Mesendoderm (in vitro differentiated cells): ENCODE measurements at regions not wholly inside any gene's neighbourhood (a gene's known extent, or its start where the extent isn't known, plus 50 kb on each side); places are given as distances from the start of the nearest gene placed in this dataset.

ENCODE experiments used
- DNase-seq: peaks from one replicate; pipeline ENCODE4 v3.0.0; 2013
- H2AK5ac ChIP-seq: 2 replicates; pipeline ENCODE4 v1.6.1; 2013; ENCODE audit warnings: low read length, inconsistent platforms
- H2BK120ac ChIP-seq: 2 replicates; pipeline ENCODE4 v1.6.1; 2013; ENCODE audit warnings: low read depth, mild to moderate bottlenecking, low read length, moderate library complexity, mixed read lengths
- H2BK15ac ChIP-seq: replicated peaks from 2 replicates; pipeline ENCODE4 v1.6.1; 2013; ENCODE audit warnings: low read depth, mild to moderate bottlenecking, moderate library complexity
- H2BK5ac ChIP-seq: 2 replicates; pipeline ENCODE4 v1.6.1; 2013; ENCODE audit warnings: low read length, inconsistent platforms
- H3K18ac ChIP-seq: 2 replicates; pipeline ENCODE4 v1.6.1; 2013; ENCODE audit warnings: mild to moderate bottlenecking, low read length, mixed read lengths
- H3K23ac ChIP-seq: one replicate; pipeline ENCODE4 v1.6.1; 2013; ENCODE audit warnings: low read length
- H3K27ac ChIP-seq: 2 replicates; pipeline ENCODE4 v1.5.1; 2013; ENCODE audit warnings: low read depth, mild to moderate bottlenecking, inconsistent platforms, low read length, moderate library complexity
- H3K27me3 ChIP-seq: 2 replicates; pipeline ENCODE4 v1.6.1; 2013; ENCODE audit warnings: low read length, control low read depth, mild to moderate bottlenecking, inconsistent platforms; ENCODE audit not compliant: insufficient read depth, poor library complexity
- H3K36me3 ChIP-seq: 2 replicates; pipeline ENCODE4 v1.6.1; 2013; ENCODE audit warnings: low read length, inconsistent platforms; ENCODE audit not compliant: control insufficient read depth, insufficient read depth
- H3K4ac ChIP-seq: one replicate; pipeline ENCODE4 v1.6.1; 2013; ENCODE audit warnings: low read depth, mild to moderate bottlenecking, low read length, moderate library complexity
- H3K4me1 ChIP-seq: 2 replicates; pipeline ENCODE4 v1.6.1; 2013; ENCODE audit warnings: low read depth, low read length, inconsistent platforms; ENCODE audit not compliant: control insufficient read depth
- H3K4me2 ChIP-seq: 2 replicates; pipeline ENCODE4 v1.6.1; 2013; ENCODE audit warnings: low read length
- H3K4me3 ChIP-seq: 2 replicates; pipeline ENCODE4 v1.5.1; 2013; ENCODE audit warnings: mild to moderate bottlenecking, low read length
- H3K56ac ChIP-seq: one replicate; pipeline ENCODE4 v1.6.1; 2013; ENCODE audit warnings: low read length
- H3K79me1 ChIP-seq: 2 replicates; pipeline ENCODE4 v1.6.1; 2013; ENCODE audit warnings: low read length, inconsistent platforms
- H3K79me2 ChIP-seq: 2 replicates; pipeline ENCODE4 v1.6.1; 2013; ENCODE audit warnings: mild to moderate bottlenecking, low read length; ENCODE audit not compliant: control insufficient read depth, insufficient read depth
- H3K9ac ChIP-seq: 2 replicates; pipeline ENCODE4 v1.6.1; 2013; ENCODE audit warnings: low read length, inconsistent platforms
- H4K5ac ChIP-seq: one replicate; pipeline ENCODE4 v1.6.1; 2013; ENCODE audit warnings: low read length
- H4K8ac ChIP-seq: one replicate; pipeline ENCODE4 v1.6.1; 2013; ENCODE audit warnings: low read depth, mild to moderate bottlenecking, control low read depth, low read length, moderate library complexity
- WGBS: extraction: QIAGEN DNeasy Blood & Tissue Kit; methylation state at CpG from one replicate; pipeline ENCODE4 v1.1.7; 2013; ENCODE audit warnings: low lambda C conversion rate, missing lambda C conversion rate; ENCODE audit not compliant: insufficient coverage; ENCODE audit errors: extremely low coverage; 5-methylcytosine and 5-hydroxymethylcytosine counted together

DNA sequence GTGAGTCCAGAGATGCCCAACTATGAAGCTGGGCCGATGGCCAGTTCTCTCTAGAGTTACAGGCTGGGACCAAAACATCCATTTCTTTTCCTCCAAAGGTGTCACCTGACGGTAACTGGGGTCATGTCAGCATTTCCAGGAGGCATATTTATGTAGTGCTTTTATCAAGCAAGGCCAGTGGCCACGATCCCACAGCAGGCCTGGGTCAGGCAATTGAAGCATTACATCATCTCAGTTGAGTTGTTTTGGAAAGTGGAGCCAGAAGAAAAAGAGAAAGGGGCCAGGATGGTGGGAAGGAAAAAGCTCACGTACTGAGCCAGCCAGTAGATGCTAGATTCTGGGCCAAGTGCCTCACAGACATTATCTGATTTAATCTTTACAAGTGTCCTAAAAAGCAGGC is 73.9 kb upstream of the BRINP1 start:
- no peak overlapping the region for H3K18ac ChIP-seq
- no peak overlapping the region for H3K4me2 ChIP-seq
- WGBS: no CpG with 5 or more reads among the region's 4 CpGs
- H3K36me3 ChIP-seq: no peaks in the 10 kb centered on the region
- no peak overlapping the region for H2BK5ac ChIP-seq
- H3K27ac ChIP-seq: no peak overlapping the region
- no peak overlapping the region for H3K4ac ChIP-seq
- no peak for DNase-seq
- H3K27me3 ChIP-seq: no peaks in the 10 kb centered on the region
- no peak overlapping the region for H2BK120ac ChIP-seq
- no peak overlapping the region for H2BK15ac ChIP-seq
- H3K79me1 ChIP-seq: no peaks in the 10 kb centered on the region
- H3K23ac ChIP-seq: no peak overlapping the region
- H3K56ac ChIP-seq: no peak overlapping the region
- no peak overlapping the region for H3K9ac ChIP-seq
- no peak overlapping the region for H4K5ac ChIP-seq
- H3K4me1 ChIP-seq: no peaks in the 10 kb centered on the region
- H2AK5ac ChIP-seq: no peak overlapping the region
- H4K8ac ChIP-seq: no peak overlapping the region
- no peak overlapping the region for H3K4me3 ChIP-seq
- no peaks in the 10 kb centered on the region for H3K79me2 ChIP-seq

DNA sequence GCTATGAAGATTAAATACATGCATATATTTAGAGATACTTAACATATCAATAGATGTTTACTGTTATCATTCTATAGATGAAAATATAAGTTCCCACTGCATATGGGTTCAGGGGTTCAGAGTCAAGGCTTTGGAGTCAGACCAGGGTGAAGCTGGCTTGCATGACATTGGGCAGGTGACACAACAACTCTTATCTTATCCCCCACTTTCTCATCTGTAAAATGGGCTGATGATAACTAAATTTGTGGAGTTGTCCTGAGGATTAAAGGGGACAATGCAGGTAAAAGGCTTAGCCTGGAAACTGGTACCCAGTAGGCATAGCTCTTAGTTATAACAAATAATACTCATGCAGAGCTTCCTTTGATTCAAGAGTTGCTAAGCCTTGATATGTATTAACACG is 72.6 kb upstream of the BRINP1 start:
- no peaks in the 10 kb centered on the region for H3K36me3 ChIP-seq
- no peak overlapping the region for H3K56ac ChIP-seq

DNA sequence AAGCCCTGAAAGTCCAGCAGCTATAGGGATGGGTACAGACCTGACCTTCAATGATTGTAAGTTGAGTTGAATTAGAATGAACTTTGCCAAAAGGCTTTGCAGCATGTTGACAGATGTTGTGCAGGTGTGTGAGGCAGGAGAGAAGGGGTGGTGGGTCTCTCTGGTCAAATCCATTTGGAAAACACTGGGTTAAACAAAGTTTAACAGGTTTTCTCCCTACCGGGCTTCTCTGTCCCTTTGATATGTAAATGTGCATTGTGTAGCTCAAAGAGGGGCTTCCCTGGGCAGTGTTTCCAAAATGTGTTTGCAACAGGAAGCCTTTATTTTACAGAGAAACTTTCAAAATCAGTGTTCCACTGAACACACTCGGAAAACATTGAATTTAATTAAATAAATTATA is 72.1 kb upstream of the BRINP1 start:
- Histone ChIP-seq H3K27me3 (no peaks in the 10 kb centered on the region), H2BK15ac (no peak overlapping the region), H3K79me2 (no peaks in the 10 kb centered on the region), H3K18ac (no peak overlapping the region), H4K5ac (no peak overlapping the region), H3K79me1 (no peaks in the 10 kb centered on the region), H4K8ac (no peak overlapping the region), H3K4me2 (no peak overlapping the region), H3K4ac (no peak overlapping the region), H2AK5ac (no peak overlapping the region), H3K36me3 (no peaks in the 10 kb centered on the region), H2BK120ac (no peak overlapping the region), H3K56ac (no peak overlapping the region), H3K9ac (no peak overlapping the region), H3K4me1 (no peaks in the 10 kb centered on the region), H3K27ac (no peak overlapping the region), H2BK5ac (no peak overlapping the region), H3K4me3 (no peak overlapping the region), H3K23ac (no peak overlapping the region)
- WGBS: no CpG with 5 or more reads among the region's 2 CpGs
- DNase-seq: no peak

More for the DNA sequence above, 72.6 kb upstream of the BRINP1 start:
- Histone ChIP-seq H3K18ac (no peak overlapping the region), H2BK120ac (no peak overlapping the region), H3K27ac (no peak overlapping the region), H3K23ac (no peak overlapping the region), H3K4me3 (no peak overlapping the region), H3K4ac (no peak overlapping the region), H3K27me3 (no peaks in the 10 kb centered on the region), H4K8ac (no peak overlapping the region), H2BK15ac (no peak overlapping the region), H3K4me1 (no peaks in the 10 kb centered on the region), H3K79me1 (no peaks in the 10 kb centered on the region), H3K9ac (no peak overlapping the region), H3K4me2 (no peak overlapping the region), H2AK5ac (no peak overlapping the region), H2BK5ac (no peak overlapping the region), H4K5ac (no peak overlapping the region), H3K79me2 (no peaks in the 10 kb centered on the region)
- WGBS: no CpG with 5 or more reads among the region's 1 CpG
- DNase-seq: no peak

DNA sequence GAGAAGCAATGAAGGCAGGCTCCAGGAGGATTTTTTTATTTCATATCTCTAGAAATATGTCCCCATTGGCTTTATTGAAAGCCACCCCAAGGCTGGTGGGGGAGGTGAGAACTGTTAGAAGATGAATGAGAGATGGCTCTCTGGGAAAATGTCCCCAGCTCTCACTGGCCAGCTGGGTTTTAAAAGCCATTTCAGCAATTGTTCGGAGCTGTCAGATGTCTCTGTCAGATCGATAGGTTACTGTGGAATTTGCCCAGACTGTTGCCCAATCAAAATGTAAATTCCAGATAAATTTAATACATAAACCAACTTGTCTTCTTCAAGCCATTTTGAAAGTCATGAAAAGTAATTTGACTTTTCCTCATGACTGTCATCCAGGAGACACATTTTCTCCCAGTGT is 67.0 kb upstream of the BRINP1 start:
- no peak for DNase-seq
- Histone ChIP-seq H4K5ac (no peak overlapping the region), H3K4ac (no peak overlapping the region), H3K23ac (no peak overlapping the region), H3K4me1 (no peaks in the 10 kb centered on the region), H3K4me3 (no peak overlapping the region), H2BK15ac (no peak overlapping the region), H2BK5ac (no peak overlapping the region), H2AK5ac (no peak overlapping the region), H3K4me2 (no peak overlapping the region), H3K79me2 (no peaks in the 10 kb centered on the region), H3K18ac (no peak overlapping the region), H3K27ac (no peak overlapping the region), H2BK120ac (no peak overlapping the region), H3K36me3 (no peaks in the 10 kb centered on the region), H3K27me3 (no peaks in the 10 kb centered on the region), H4K8ac (no peak overlapping the region), H3K9ac (no peak overlapping the region), H3K79me1 (no peaks in the 10 kb centered on the region), H3K56ac (no peak overlapping the region)
- WGBS: no CpG with 5 or more reads among the region's 2 CpGs

DNA sequence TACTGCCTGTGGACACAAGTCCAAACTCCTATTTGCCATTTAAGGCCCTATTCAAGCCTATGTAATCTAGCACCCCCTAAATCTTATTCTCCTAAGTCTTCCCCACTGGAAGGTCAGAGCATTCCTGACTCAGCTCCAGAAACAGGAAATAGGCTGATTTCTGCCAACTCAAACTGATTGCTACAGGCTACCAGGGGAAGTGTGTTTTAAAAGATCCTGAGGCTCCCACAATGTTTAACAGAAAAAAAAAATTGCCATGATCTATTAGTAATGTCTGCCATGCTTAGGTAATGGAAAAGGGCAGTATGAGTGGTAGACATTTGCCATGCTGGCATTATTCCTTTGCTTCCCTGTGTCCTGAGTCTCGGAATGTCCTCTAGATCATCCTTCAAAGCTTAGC is 65.8 kb upstream of the BRINP1 start:
- Histone ChIP-seq H3K4ac (no peak overlapping the region), H3K9ac (no peak overlapping the region), H3K27me3 (no peaks in the 10 kb centered on the region), H2BK15ac (no peak overlapping the region), H2AK5ac (no peak overlapping the region), H3K4me3 (no peak overlapping the region), H3K79me1 (no peaks in the 10 kb centered on the region), H2BK5ac (no peak overlapping the region), H3K27ac (no peak overlapping the region), H3K4me1 (no peaks in the 10 kb centered on the region), H4K8ac (no peak overlapping the region), H3K4me2 (no peak overlapping the region), H4K5ac (no peak overlapping the region), H3K23ac (no peak overlapping the region), H3K18ac (no peak overlapping the region), H3K79me2 (no peaks in the 10 kb centered on the region), H3K36me3 (no peaks in the 10 kb centered on the region), H3K56ac (no peak overlapping the region), H2BK120ac (no peak overlapping the region)
- no CpG with 5 or more reads among the region's 1 CpG for WGBS
- no peak for DNase-seq

DNA sequence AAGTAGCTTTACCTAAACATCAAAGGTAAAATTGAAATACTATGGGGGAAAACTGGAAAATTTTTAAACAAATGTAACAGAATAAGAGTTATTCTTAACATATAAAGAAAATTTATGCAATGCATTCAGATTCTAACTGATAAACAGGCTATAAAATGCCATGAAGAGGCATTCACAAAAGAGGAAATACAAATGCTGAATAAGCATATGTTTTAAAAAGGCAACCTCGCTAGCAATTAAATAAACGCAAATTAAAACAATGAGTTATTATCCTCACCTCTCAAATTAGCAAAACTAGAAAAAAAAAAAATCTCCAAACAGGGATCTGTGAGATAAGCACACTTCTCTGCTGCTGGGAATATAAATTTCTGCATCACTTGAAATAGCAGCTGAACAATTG is 63.2 kb upstream of the BRINP1 start:
- WGBS: no CpG with 5 or more reads among the region's 2 CpGs

More for the DNA sequence above, 63.2 kb upstream of the BRINP1 start:
- Histone ChIP-seq H2BK5ac (no peak overlapping the region), H3K79me1 (no peaks in the 10 kb centered on the region), H2BK120ac (no peak overlapping the region), H2BK15ac (no peak overlapping the region), H3K18ac (no peak overlapping the region), H3K79me2 (no peaks in the 10 kb centered on the region), H4K8ac (no peak overlapping the region), H3K9ac (no peak overlapping the region), H3K4ac (no peak overlapping the region), H3K27me3 (no peaks in the 10 kb centered on the region), H3K23ac (no peak overlapping the region), H3K56ac (no peak overlapping the region), H2AK5ac (no peak overlapping the region), H4K5ac (no peak overlapping the region), H3K4me1 (no peaks in the 10 kb centered on the region), H3K4me2 (no peak overlapping the region), H3K4me3 (no peak overlapping the region), H3K27ac (no peak overlapping the region), H3K36me3 (no peaks in the 10 kb centered on the region)
- DNase-seq: no peak
